Smooth muscle cell (in vitro differentiated cells): ENCODE measurements at regions not wholly inside any gene's neighbourhood (a gene's known extent, or its start where the extent isn't known, plus 50 kb on each side); places are given as distances from the start of the nearest gene placed in this dataset.

ENCODE experiments used
- DNase-seq: peaks from one replicate; lab custom pipeline; 2025; ENCODE audit not compliant: unreplicated experiment; lab: John Stamatoyannopoulos, UW
- H2AFZ ChIP-seq: fragments of 200-600 bp; sonication (generic); 2 replicates; pipeline ENCODE4 v1.6.0; 2016; ENCODE audit warnings: antibody characterized with exemption, low read depth, mild to moderate bottlenecking
- H3F3A ChIP-seq: fragments of 200-600 bp; sonication (generic); 2 replicates; pipeline ENCODE4 v1.6.0; 2017; ENCODE audit warnings: antibody characterized with exemption, low read depth
- H3K27ac ChIP-seq: fragments of 200-600 bp; sonication (generic); 2 replicates; pipeline ENCODE4 v1.5.1; 2016; ENCODE audit warnings: low read depth, mild to moderate bottlenecking
- H3K27me3 ChIP-seq: fragments of 200-600 bp; sonication (generic); 2 replicates; pipeline ENCODE4 v1.6.1; 2016; ENCODE audit warnings: low read depth, mild to moderate bottlenecking
- H3K36me3 ChIP-seq: fragments of 200-600 bp; sonication (generic); 2 replicates; pipeline ENCODE4 v1.5.1; 2016; ENCODE audit warnings: low read depth
- H3K4me1 ChIP-seq: fragments of 200-600 bp; sonication (generic); 2 replicates; pipeline ENCODE4 v1.5.1; 2016; ENCODE audit warnings: low read depth
- H3K4me2 ChIP-seq: fragments of 200-600 bp; sonication (generic); 2 replicates; pipeline ENCODE4 v1.6.0; 2016; ENCODE audit warnings: mild to moderate bottlenecking
- H3K4me3 ChIP-seq: fragments of 200-600 bp; sonication (generic); 2 replicates; pipeline ENCODE4 v1.5.1; 2016; ENCODE audit warnings: mild to moderate bottlenecking
- H3K79me2 ChIP-seq: fragments of 200-600 bp; sonication (generic); 2 replicates; pipeline ENCODE4 v1.6.0; 2016; ENCODE audit warnings: low read depth, mild to moderate bottlenecking
- H3K9ac ChIP-seq: fragments of 200-600 bp; sonication (generic); 2 replicates; pipeline ENCODE4 v1.6.0; 2016; ENCODE audit warnings: low read depth
- H3K9me3 ChIP-seq: fragments of 200-600 bp; sonication (generic); replicated peaks from 2 replicates; pipeline ENCODE4 v1.5.1; 2016; ENCODE audit warnings: low read depth
- H4K20me1 ChIP-seq: fragments of 200-600 bp; sonication (generic); 2 replicates; pipeline ENCODE4 v1.6.0; 2016; ENCODE audit warnings: low read depth
- CTCF ChIP-seq: fragments of 200-600 bp; sonication (generic); IDR thresholded peaks from 2 replicates; pipeline ENCODE4 v1.5.1; 2017; ENCODE audit warnings: borderline replicate concordance, mild to moderate bottlenecking, antibody characterized with exemption; ENCODE audit not compliant: insufficient read depth, poor library complexity, severe bottlenecking
- WGBS: methylation state at CpG from one replicate; pipeline ENCODE4 v1.1.7; 2016; ENCODE audit warnings: low lambda C conversion rate; 5-methylcytosine and 5-hydroxymethylcytosine counted together

- no peak for DNase-seq
- Histone ChIP-seq H3K9me3 (no peaks in the 10 kb centered on the region), H3K9ac (no peak overlapping the region), H4K20me1 (no peaks in the 10 kb centered on the region), H3K27ac (no peak overlapping the region), H3K36me3 (no peaks in the 10 kb centered on the region), H2AFZ (no peak overlapping the region), H3K4me3 (no peak overlapping the region), H3K4me1 (no peaks in the 10 kb centered on the region), H3K79me2 (no peaks in the 10 kb centered on the region), H3K4me2 (no peak overlapping the region), H3K27me3 (no peaks in the 10 kb centered on the region), H3F3A (no peaks in the 10 kb centered on the region)
- WGBS, result 77% methylated on average over 1 of the region's 1 CpG
- TF ChIP-seq CTCF, result no peak
Observed at GRCh38 chr9:103474156-103474555, 479.0 kb downstream of the CYLC2 start.

GRCh38 chr9:103483471-103484096 is 488.5 kb downstream of the CYLC2 start:
- Histone ChIP-seq H3K9me3 (peaks cover 5% of the 10 kb centered on the region), H4K20me1 (no peaks in the 10 kb centered on the region), H3K4me1 (no peaks in the 10 kb centered on the region), H3K4me3 (no peak overlapping the region), H3F3A (no peaks in the 10 kb centered on the region), H3K36me3 (no peaks in the 10 kb centered on the region), H3K79me2 (no peaks in the 10 kb centered on the region), H3K27ac (no peak overlapping the region), H3K4me2 (no peak overlapping the region), H3K27me3 (no peaks in the 10 kb centered on the region), H3K9ac (no peak overlapping the region), H2AFZ (no peak overlapping the region)
- DNase-seq, result no peak
- TF ChIP-seq CTCF, result no peak
- 93% methylated on average over 29 of the region's 29 CpGs for WGBS

- Histone ChIP-seq H3K9me3 (peaks cover 5% of the 10 kb centered on the region), H3K79me2 (no peaks in the 10 kb centered on the region), H3K36me3 (no peaks in the 10 kb centered on the region), H3K4me3 (no peak overlapping the region), H3K27me3 (no peaks in the 10 kb centered on the region), H3K4me1 (no peaks in the 10 kb centered on the region), H4K20me1 (no peaks in the 10 kb centered on the region), H3F3A (no peaks in the 10 kb centered on the region), H3K27ac (no peak overlapping the region), H2AFZ (no peak overlapping the region), H3K9ac (no peak overlapping the region), H3K4me2 (no peak overlapping the region)
- DNase-seq, result no peak
- 68% methylated on average over 3 of the region's 3 CpGs for WGBS
- TF ChIP-seq CTCF, result no peak
Observed at GRCh38 chr9:103485138-103485537, 490.0 kb downstream of the CYLC2 start.

- no peak for DNase-seq
Observed at GRCh38 chr9:103514767-103515166, 519.6 kb downstream of the CYLC2 start.

More at GRCh38 chr9:103514767-103515166, 519.6 kb downstream of the CYLC2 start:
- H3K4me3 ChIP-seq, result no peak overlapping the region
- no peak overlapping the region for H2AFZ ChIP-seq
- TF ChIP-seq CTCF, result no peak
- no peaks in the 10 kb centered on the region for H3K4me1 ChIP-seq
- no peak overlapping the region for H3K9ac ChIP-seq
- no peak overlapping the region for H3K27ac ChIP-seq
- H3F3A ChIP-seq, result no peaks in the 10 kb centered on the region
- no peaks in the 10 kb centered on the region for H3K79me2 ChIP-seq
- WGBS, result 93% methylated on average over 9 of the region's 9 CpGs
- H3K4me2 ChIP-seq, result no peak overlapping the region
- H3K27me3 ChIP-seq, result no peaks in the 10 kb centered on the region
- no peaks in the 10 kb centered on the region for H3K9me3 ChIP-seq
- no peaks in the 10 kb centered on the region for H4K20me1 ChIP-seq
- H3K36me3 ChIP-seq, result no peaks in the 10 kb centered on the region
